ENCODE measurements at regions not wholly inside any gene's neighbourhood (a gene's known extent, or its start where the extent isn't known, plus 50 kb on each side); places are given as distances from the start of the nearest gene placed in this dataset.
"Not testable (repeated sequence)": the region's sequence is repeated elsewhere in the genome, so short reads cannot be mapped to it uniquely, and the experiment has no call there.

- DNase-seq (ENCODE audit: low read depth, low spot score) = no peak
Observed at GRCh38 chr5:175347027-175347426, 97.0 kb downstream of the DRD1 start.

DNA sequence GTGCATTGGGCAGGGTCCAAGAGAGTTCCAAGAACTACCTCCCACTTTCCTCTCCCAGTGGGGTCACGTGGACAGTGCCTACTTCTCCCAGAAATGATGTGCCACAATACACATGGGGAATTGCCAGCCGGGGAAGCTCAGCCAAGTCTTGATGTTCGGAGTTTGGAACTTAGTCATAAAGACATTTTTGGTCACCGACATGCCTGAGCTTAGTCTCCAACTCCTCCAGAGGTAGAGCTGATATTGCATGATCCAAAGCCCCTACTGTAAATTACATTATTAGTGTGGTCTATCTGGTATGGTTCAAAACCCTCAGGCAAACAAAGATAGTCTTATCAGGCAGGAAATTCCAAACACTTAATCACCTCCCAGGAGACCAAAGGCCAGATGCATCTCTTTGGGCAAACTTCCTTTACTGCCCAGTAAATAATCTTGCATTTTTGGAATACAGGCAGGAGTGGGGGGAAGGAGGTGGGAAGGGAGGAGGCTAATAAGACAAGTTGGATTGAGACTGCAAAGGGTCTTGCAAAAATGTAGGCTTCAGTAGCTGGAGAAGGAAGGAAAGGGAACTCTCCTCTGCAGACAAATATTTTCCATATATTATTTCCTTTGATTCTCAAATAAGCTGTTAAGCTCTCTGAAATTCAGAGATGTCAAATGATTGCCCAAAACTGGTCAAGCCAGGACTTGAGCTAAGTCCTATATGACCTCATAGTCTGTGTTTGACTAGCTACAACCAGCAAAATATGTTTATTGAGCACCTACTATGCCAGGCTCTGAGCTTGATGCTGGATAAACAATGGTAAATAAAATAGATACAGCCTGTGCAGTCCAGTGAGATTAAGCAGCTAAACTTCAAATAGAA is 99.4 kb downstream of the DRD1 start:
- DNase-seq (ENCODE audit: low read depth, low spot score) = peak; percentile 39

DNA sequence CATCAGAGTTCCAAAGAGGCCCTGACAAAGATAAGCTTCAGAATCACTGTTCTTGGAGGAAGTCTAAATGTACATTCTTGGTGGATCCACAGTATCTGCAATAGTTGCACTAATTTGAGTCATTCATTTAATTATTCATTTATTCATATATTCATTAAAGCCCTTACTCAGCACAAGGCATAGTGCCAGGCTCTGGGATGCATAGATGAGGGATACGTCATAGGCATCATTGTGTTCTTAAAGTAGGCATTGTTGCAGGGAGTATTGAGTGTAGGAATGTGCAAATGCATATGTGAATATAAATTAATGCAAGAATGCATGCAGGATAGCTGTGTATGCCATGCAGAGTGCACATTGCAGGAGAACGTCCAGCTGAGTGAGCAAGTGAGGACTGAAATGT is 100.7 kb downstream of the DRD1 start:
- DNase-seq (ENCODE audit: low read depth, low spot score) = no peak

GRCh38 chr5:175340180-175340579 is 103.8 kb downstream of the DRD1 start:
- DNase-seq (ENCODE audit: low read depth, low spot score) = no peak

GRCh38 chr5:175337680-175338079 is 106.3 kb downstream of the DRD1 start:
- DNase-seq (ENCODE audit: low read depth, low spot score) = no peak

DNA sequence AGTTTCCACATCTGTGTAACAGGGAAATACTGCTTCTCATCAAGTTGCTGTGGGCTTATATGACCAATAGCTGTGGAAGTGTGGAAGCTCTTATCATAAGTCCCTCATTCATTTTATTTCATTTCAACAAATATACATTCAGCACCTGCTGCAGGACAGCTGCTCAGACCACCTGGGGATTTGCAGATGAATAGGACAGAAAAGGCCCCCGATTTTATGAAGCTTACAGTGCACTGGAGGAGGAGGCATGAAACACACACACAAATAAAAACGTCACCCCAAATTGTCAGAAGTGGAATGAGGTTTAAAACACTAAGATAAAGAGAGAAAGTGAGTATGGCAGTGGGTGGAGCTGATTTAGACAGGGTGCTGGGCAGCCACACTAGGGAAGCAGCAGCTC is 107.2 kb downstream of the DRD1 start:
- DNase-seq (ENCODE audit: low read depth, low spot score) = no peak

DNA sequence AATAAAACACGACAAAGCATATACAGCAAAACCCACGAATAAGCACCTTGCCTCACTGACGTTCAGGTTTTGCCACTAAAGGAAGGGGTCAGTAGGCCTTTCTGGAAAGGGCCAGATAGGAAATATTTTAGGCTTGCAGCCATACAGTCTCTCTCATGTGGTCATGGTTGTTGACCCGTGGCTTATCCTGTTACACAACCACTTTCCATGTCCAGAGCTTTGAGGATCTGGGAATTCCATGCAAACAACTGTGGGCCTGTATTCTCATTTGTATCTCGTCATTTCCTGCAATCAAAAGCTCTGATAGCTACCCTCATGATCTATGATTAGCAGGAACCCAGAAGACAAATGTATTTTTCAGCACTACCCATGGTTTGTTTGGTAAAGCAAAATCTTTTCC is 108.3 kb downstream of the DRD1 start:
- DNase-seq (ENCODE audit: low read depth, low spot score) = no peak

DNA sequence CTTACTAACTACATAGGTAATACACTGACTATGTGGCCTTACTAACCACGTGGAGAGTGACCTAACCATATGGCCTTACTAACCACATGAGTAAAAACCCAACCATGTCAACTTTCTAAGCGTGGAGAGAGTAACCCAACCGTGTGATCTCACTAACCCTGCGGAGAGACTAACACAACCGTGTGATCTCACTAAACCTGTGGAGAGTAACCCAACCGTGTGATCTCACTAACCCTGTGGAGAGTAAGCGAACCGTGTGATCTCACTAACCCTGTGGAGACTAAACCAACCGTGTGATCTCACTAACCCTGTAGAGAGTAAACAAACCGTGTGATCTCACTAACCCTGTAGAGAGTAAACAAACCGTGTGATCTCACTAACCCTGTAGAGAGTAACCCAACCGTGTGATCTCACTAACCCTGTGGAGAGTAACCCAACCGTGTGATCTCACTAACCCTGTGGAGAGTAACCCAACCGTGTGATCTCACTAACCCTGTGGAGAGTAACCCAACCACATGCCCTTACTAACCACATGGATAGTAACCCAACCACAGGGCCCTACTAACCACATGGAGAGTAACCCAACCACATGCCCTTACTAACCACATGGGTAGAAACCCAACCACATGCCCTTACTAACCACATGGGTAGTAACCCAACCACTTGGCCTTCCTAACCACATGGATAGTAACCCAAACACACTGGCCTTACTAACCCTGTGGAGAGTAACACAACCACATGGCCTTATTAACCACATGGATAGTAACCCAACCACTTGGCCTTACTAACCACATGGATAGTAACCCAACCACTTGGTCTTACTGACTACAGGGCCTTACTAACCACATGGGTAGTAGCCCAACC is 112.6 kb downstream of the DRD1 start:
- DNase-seq (ENCODE audit: low read depth, low spot score) = not testable (repeated sequence)

DNA sequence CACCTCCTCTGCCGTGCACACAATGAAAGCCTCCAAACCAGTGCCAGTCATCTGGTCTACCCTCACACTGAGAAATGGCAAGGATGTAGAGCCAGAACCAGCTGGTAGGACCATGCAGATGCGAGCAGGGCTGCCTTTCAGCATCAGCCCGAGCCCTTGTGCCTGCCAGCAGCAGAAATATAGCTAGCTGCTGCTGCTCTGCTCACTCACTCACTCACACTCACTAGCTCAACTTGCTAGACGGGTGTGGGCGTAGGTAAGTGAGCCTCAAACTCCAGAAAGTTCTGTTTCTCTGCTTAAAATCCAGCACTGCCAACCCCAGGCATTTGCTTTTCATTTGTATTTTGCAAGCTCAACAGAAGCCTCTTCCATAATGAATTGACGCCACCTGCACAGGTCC is 114.0 kb downstream of the DRD1 start:
- DNase-seq (ENCODE audit: low read depth, low spot score) = no peak

DNA sequence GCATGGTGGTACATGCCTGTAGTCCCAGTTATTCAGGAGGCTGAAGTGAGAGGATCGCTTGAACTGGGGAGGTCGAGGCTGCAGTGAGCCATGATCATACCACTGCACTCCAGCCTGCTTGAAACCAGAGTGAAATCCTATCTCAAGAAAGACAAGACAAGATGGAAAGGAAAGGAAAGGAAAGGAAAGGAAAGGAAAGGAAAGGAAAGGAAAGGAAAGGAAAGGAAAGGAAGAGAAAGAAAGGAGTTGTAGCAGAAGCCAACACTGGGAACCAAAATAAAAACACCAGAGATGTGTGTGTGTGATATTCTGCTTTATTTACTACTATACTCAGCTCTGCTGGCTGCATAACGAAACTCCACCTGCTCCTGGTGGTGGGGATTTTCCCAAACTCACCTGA is 115.3 kb downstream of the DRD1 start:
- no peak for DNase-seq (ENCODE audit: low read depth, low spot score)

GRCh38 chr5:175328176-175328575 is 115.8 kb downstream of the DRD1 start:
- DNase-seq (ENCODE audit: low read depth, low spot score) = no peak

DNA sequence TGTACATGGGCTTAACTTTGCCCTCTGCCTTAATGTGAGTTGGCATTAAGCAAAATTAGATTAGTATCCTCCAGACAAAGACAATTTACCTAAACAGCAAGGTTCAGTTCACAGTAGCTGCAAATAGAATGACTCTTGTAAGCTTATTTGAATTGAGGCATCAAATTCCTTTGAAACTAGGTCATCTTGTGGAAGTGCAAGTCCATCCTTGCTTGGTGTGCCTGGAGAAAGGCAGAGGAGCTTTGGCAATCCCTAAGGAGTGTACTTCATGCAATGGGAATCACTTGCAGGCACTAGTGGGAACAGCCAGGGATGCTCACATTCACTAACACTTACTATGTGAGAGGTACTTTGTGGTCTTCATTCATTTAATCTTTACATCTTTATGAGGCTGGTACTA is 118.3 kb downstream of the DRD1 start:
- no peak for DNase-seq (ENCODE audit: low read depth, low spot score)

- peak; percentile 68 for DNase-seq (ENCODE audit: low read depth, low spot score)
Observed at GRCh38 chr5:175321927-175322532, 122.0 kb downstream of the DRD1 start.

GRCh38 chr5:175319199-175319598 is 124.8 kb downstream of the DRD1 start:
- no peak for DNase-seq (ENCODE audit: low read depth, low spot score)

GRCh38 chr5:175317872-175318271 is 126.1 kb downstream of the DRD1 start:
- no peak for DNase-seq (ENCODE audit: low read depth, low spot score)

- no peak for DNase-seq (ENCODE audit: low read depth, low spot score)
Observed at GRCh38 chr5:175309218-175309810, 134.7 kb downstream of the DRD1 start.

- no peak for DNase-seq (ENCODE audit: low read depth, low spot score)
Observed at GRCh38 chr5:175308701-175309100, 135.3 kb downstream of the DRD1 start.

DNA sequence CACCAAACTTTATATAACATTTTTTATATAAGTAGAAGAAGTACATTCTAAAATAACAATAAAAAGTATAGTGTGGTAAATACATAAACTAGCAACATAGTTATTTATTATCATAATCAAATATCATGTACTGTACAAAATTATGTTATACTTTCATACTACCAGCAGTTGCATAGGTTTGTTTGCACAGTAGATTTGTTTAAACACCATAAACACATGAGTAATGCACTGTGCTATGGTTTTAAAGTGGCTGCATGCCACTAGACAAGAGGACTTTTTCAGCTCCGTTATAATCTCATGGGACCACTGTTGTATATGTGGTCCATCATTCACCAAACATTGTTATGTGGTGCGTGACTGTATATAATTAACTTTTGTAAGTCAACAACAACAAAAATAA is 137.6 kb downstream of the DRD1 start:
- no peak for DNase-seq (ENCODE audit: low read depth, low spot score)

GRCh38 chr5:175305251-175305650 is 138.7 kb downstream of the DRD1 start:
- DNase-seq (ENCODE audit: low read depth, low spot score) = no peak

- DNase-seq (ENCODE audit: low read depth, low spot score) = peak; percentile 28
Observed at GRCh38 chr5:175290379-175290778, 153.6 kb downstream of the DRD1 start.

- DNase-seq (ENCODE audit: low read depth, low spot score) = peak; percentile 20
Observed at GRCh38 chr5:175288048-175288621, 155.8 kb downstream of the DRD1 start.

DNA sequence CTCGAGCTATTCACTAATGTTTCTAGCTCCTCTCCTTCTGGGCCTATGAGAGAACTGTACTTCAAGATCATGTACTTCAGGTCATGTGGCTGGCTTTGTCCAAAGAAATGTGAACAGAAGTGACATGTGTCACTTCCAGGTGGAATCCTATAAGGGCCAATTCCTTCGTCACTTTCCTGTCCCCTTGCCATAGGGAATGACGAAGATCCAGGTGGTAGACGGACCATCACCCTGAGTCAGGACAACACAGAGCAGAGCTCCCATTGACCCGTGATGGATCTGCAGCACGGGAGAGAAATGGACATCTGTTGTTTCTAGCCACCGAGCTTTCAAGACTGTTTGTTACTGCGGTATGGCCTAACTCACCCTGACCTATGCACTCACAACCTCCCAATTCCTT is 157.0 kb downstream of the DRD1 start:
- DNase-seq (ENCODE audit: low read depth, low spot score) = no peak

Data from ELF-1 (cell line).